MM.1S (cell line): ENCODE measurements at regions not wholly inside any gene's neighbourhood (a gene's known extent, or its start where the extent isn't known, plus 50 kb on each side); places are given as distances from the start of the nearest gene placed in this dataset.

Experiments used
- DNase-seq: peaks from one replicate; pipeline ENCODE4 v3.0.0-alpha.2; 2015
- H2AFZ ChIP-seq: fragments of 300-600 bp; sonication (generic); 2 replicates; pipeline ENCODE4 v1.6.0; 2016; ENCODE audit warnings: antibody characterized with exemption, low read length
- H3F3A ChIP-seq: fragments of 300-600 bp; sonication (generic); 2 replicates; pipeline ENCODE4 v1.6.1; 2016; ENCODE audit warnings: mild to moderate bottlenecking, antibody characterized with exemption, low read length, moderate library complexity, mixed read lengths; ENCODE audit not compliant: insufficient read depth
- H3K27ac ChIP-seq: fragments of 300-600 bp; sonication (generic); 2 replicates; pipeline ENCODE4 v1.5.1; 2016; ENCODE audit warnings: mild to moderate bottlenecking, low read length
- H3K27me3 ChIP-seq: fragments of 300-600 bp; sonication (generic); replicated peaks from 2 replicates; pipeline ENCODE4 v1.6.0; 2016; ENCODE audit warnings: low read length; ENCODE audit not compliant: insufficient read depth
- H3K36me3 ChIP-seq: fragments of 300-600 bp; sonication (generic); replicated peaks from 2 replicates; pipeline ENCODE4 v1.6.1; 2016; ENCODE audit warnings: mild to moderate bottlenecking, low read length, mixed read lengths; ENCODE audit not compliant: insufficient read depth
- H3K4me1 ChIP-seq: fragments of 300-600 bp; sonication (generic); 2 replicates; pipeline ENCODE4 v1.6.1; 2016; ENCODE audit warnings: low read length, mixed read lengths
- H3K4me2 ChIP-seq: fragments of 300-600 bp; sonication (generic); 2 replicates; pipeline ENCODE4 v1.6.0; 2016; ENCODE audit warnings: low read depth, low read length
- H3K4me3 ChIP-seq: fragments of 300-600 bp; sonication (generic); 2 replicates; pipeline ENCODE4 v1.5.1; 2016; ENCODE audit warnings: low read length, mixed read lengths
- H3K79me2 ChIP-seq: fragments of 300-600 bp; sonication (generic); 2 replicates; pipeline ENCODE4 v1.6.1; 2016; ENCODE audit warnings: mixed run types, low read length, mixed read lengths
- H3K9ac ChIP-seq: fragments of 300-600 bp; sonication (generic); 2 replicates; pipeline ENCODE4 v1.6.1; 2016; ENCODE audit warnings: low read length, mixed read lengths
- H3K9me2 ChIP-seq: fragments of 300-600 bp; sonication (generic); replicated peaks from 2 replicates; pipeline ENCODE4 v1.6.1; 2016; ENCODE audit warnings: mild to moderate bottlenecking, low read length, mixed read lengths; ENCODE audit not compliant: insufficient read depth
- H3K9me3 ChIP-seq: fragments of 300-600 bp; sonication (generic); replicated peaks from 2 replicates; pipeline ENCODE4 v1.6.1; 2016; ENCODE audit warnings: mild to moderate bottlenecking, low read length, mixed read lengths; ENCODE audit not compliant: insufficient read depth
- H4K20me1 ChIP-seq: fragments of 300-600 bp; sonication (generic); 2 replicates; pipeline ENCODE4 v1.6.1; 2016; ENCODE audit warnings: mild to moderate bottlenecking, low read length, moderate library complexity, mixed read lengths; ENCODE audit not compliant: insufficient read depth
- CTCF ChIP-seq: fragments of 300-600 bp; sonication (generic); IDR thresholded peaks from 2 replicates; pipeline ENCODE4 v1.5.1; 2016; ENCODE audit warnings: antibody characterized with exemption, low read length, mixed read lengths
- EZH2 ChIP-seq: fragments of 300-600 bp; sonication (generic); optimal IDR thresholded peaks from 2 replicates; pipeline ENCODE3; 2017; ENCODE audit warnings: low read depth, mild to moderate bottlenecking, antibody characterized with exemption, low read length, mixed read lengths
- EZH2phosphoT487 ChIP-seq: fragments of 300-600 bp; sonication (generic); IDR thresholded peaks from 2 replicates; pipeline ENCODE4 v1.6.1; 2018; ENCODE audit warnings: antibody characterized with exemption, low read length

GRCh38 chr1:234925440-234926263, 203.0 kb downstream of the TOMM20 start:
- Histone ChIP-seq H3K9ac (peak overlapping the region; percentile 46; the same call in 1 of the 2 replicates), H3K9me2 (no peaks in the 10 kb centered on the region), H3K27me3 (no peaks in the 10 kb centered on the region), H3K79me2 (no peaks in the 10 kb centered on the region), H3K4me2 (peak overlapping the region; percentile 83), H3K27ac (peak overlapping the region; percentile 61; the same call in 1 of the 2 replicates), H2AFZ (0 out of 2 replicates have a peak overlapping the region, but pooled peaks have one; percentile 1), H4K20me1 (no peaks in the 10 kb centered on the region), H3F3A (peaks cover 15% of the 10 kb centered on the region), H3K9me3 (no peaks in the 10 kb centered on the region), H3K4me3 (peak overlapping the region; percentile 51), H3K4me1 (peaks cover 17% of the 10 kb centered on the region), H3K36me3 (no peaks in the 10 kb centered on the region)
- TF ChIP-seq EZH2phosphoT487 (no peak), EZH2 (no peak), CTCF (no peak)
- DNase-seq = peak; percentile 15

DNA sequence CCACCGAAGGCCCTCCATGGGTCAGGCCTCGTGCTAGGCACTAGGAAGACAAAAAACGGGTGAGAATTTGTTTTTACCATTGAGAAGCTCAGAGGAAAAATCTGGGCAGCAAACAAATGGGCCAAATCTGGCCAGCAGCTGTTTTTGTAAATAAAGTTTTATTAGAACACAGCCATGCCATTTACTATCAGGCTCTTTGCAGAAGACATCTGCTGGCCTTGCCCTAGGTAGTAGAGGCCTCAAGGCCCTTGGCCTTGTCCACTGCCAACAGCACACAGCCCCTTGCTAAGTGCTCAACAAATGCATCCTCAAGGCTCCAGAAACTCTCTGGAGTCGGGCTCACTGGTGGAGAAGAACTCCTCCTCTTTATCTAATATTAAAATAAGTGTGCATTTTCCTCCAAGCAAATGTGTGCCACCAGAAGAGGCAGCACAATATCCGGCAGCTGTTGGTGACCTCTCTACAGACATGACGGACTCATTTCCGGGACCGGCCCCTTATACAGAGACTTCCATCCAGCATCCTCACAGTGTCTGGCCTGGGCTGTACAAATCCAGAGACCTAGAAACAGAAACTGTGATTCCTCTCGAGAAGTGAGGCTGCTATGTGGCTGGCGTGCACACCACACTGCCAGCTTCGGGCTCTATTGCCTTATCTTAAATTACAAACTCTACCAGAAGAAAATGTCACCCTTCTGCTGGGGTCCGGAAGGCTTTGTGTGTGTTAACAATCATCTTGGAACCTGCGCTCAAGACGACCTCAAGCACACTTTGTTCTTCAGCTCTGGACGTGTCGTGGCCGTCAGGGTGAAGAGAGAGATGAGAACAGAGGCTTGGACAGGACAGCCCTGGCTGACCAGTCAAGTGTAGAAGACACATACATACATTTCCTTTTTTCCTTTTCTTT, 203.9 kb downstream of the TOMM20 start:
- peaks cover 17% of the 10 kb centered on the region for H3K4me1 ChIP-seq
- H3K9ac ChIP-seq = no peak overlapping the region
- H2AFZ ChIP-seq = no peak overlapping the region
- no peaks in the 10 kb centered on the region for H4K20me1 ChIP-seq
- no peaks in the 10 kb centered on the region for H3K36me3 ChIP-seq
- H3K4me2 ChIP-seq = no peak overlapping the region
- H3K9me2 ChIP-seq = no peaks in the 10 kb centered on the region
- H3F3A ChIP-seq = peaks cover 15% of the 10 kb centered on the region
- no peak for DNase-seq
- TF ChIP-seq EZH2 (no peak), CTCF (no peak), EZH2phosphoT487 (no peak)
- no peaks in the 10 kb centered on the region for H3K27me3 ChIP-seq
- H3K79me2 ChIP-seq = no peaks in the 10 kb centered on the region
- H3K9me3 ChIP-seq = no peaks in the 10 kb centered on the region
- H3K27ac ChIP-seq = no peak overlapping the region
- H3K4me3 ChIP-seq = no peak overlapping the region

DNA sequence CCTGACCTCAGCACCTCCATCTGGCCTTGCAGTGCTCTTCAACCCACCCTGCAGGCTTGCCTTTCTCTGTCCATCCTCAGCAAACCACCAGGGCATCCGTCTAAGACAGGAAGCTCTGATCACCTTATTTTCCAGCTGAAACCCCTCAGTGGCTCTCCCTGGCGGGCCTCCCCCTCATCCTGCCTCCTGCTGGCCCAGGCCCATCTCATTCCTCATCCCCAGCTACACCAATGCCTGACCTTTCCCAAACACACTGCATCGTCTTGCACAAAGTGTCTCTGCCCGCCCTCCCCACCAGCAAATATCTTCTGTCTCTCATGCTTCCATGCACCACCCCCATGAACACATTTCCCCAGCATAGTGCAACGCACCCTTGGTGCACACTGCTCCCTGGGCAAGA, 205.0 kb downstream of the TOMM20 start:
- H2AFZ ChIP-seq = no peak overlapping the region
- no peaks in the 10 kb centered on the region for H3K9me3 ChIP-seq
- DNase-seq = no peak

More for the DNA sequence above, 205.0 kb downstream of the TOMM20 start:
- Histone ChIP-seq H3K4me3 (no peak overlapping the region), H3K79me2 (no peaks in the 10 kb centered on the region), H3K4me1 (peaks cover 17% of the 10 kb centered on the region), H3F3A (peaks cover 15% of the 10 kb centered on the region), H3K27ac (no peak overlapping the region), H3K4me2 (no peak overlapping the region), H3K36me3 (no peaks in the 10 kb centered on the region), H3K9me2 (no peaks in the 10 kb centered on the region), H3K27me3 (no peaks in the 10 kb centered on the region), H4K20me1 (no peaks in the 10 kb centered on the region), H3K9ac (no peak overlapping the region)
- TF ChIP-seq EZH2phosphoT487 = no peak
- TF ChIP-seq CTCF = no peak
- TF ChIP-seq EZH2 = no peak
